Esophagus muscularis mucosa (tissue), 4 donors: ENCODE measurements at regions not wholly inside any gene's neighbourhood (a gene's known extent, or its start where the extent isn't known, plus 50 kb on each side); places are given as distances from the start of the nearest gene placed in this dataset.

Experiments used
- DNase-seq: peaks from one replicate; pipeline ENCODE4 v3.0.0-alpha.2; 2017; ENCODE audit errors: extremely low spot score
- H3K27ac ChIP-seq, 4 donors: fragments of 200-600 bp; sonication (generic); replicated peaks in 1 of 4; 1 replicate in 3 of 4; 2 replicates in 1 of 4; pipeline ENCODE4 v1.5.1; 2016 to 2019; ENCODE audit warnings: mild to moderate bottlenecking in 1 of 4
- H3K27me3 ChIP-seq, 4 donors: fragments of 200-600 bp; sonication (generic); one replicate each; pipeline versions ENCODE4 v1.5.1 to v1.6.0; 2016 to 2019
- H3K36me3 ChIP-seq, 4 donors: fragments of 200-600 bp; sonication (generic); one replicate each; pipeline ENCODE4 v1.5.1; 2016 to 2019
- H3K4me1 ChIP-seq, 4 donors: fragments of 200-600 bp; sonication (generic); one replicate each; pipeline ENCODE4 v1.5.1; 2016 to 2019
- H3K4me3 ChIP-seq, 4 donors: fragments of 200-600 bp; sonication (generic); 1 replicate in 2 of 4; 2 replicates in 2 of 4; pipeline ENCODE4 v1.5.1; 2016 to 2019; ENCODE audit warnings: mild to moderate bottlenecking in 4 of 4, moderate library complexity in 1 of 4
- H3K9me3 ChIP-seq, 4 donors: fragments of 200-600 bp; sonication (generic); 1 replicate in 3 of 4; 2 replicates in 1 of 4; pipeline ENCODE4 v1.5.1; 2016 to 2019
- CTCF ChIP-seq, 3 experiments: fragments of 200-600 bp in 2 of 3; fragments of 450-650 bp in 1 of 3; sonication (generic) in 2 of 3; IDR thresholded peaks; one replicate each; pipeline ENCODE4 v1.5.1; 2017 to 2019; ENCODE audit warnings: antibody characterized with exemption in 3 of 3, mild to moderate bottlenecking in 2 of 3, moderate library complexity in 1 of 3
- EP300 ChIP-seq: sonication (generic); formaldehyde crosslinking; IDR thresholded peaks from one replicate; pipeline ENCODE4 v1.6.1; 2017; ENCODE audit warnings: antibody characterized with exemption
- POLR2A ChIP-seq: fragments of 450-650 bp; IDR thresholded peaks from one replicate; pipeline ENCODE4 v1.6.1; 2017; ENCODE audit warnings: antibody characterized with exemption, moderate library complexity, mild to moderate bottlenecking, low read depth
- POLR2AphosphoS5 ChIP-seq, 2 donors: sonication (generic); formaldehyde crosslinking; IDR thresholded peaks; one replicate each; pipeline ENCODE4 v1.6.1; 2017; ENCODE audit warnings: antibody characterized with exemption in 2 of 2
- WGBS: methylation state at CpG from one replicate; pipeline ENCODE4 v1.1.5; 2018; 5-methylcytosine and 5-hydroxymethylcytosine counted together
- intact Hi-C: fragments of 100-400 bp; cut with DNase I; formaldehyde crosslinking; loops from one replicate; pipeline ENCODE4 v1.15.1; 2023

- TF ChIP-seq CTCF (IDR thresholded peaks at IDR 0.05) = no peak
- no peak for TF ChIP-seq POLR2AphosphoS5 (IDR thresholded peaks at IDR 0.05)
- no peak for TF ChIP-seq EP300
- TF ChIP-seq POLR2A = no peak
- Histone ChIP-seq H3K36me3 (no peaks in the 10 kb centered on the region), H3K27me3 (no peaks in the 10 kb centered on the region), H3K27ac (no peak overlapping the region), H3K4me3 (no peak overlapping the region), H3K9me3 (no peaks in the 10 kb centered on the region), H3K4me1 (peaks cover 0 to 4% (median 0%) of the 10 kb centered on the region in 4 donors)
- DNase-seq = no peak
- WGBS = 62% methylated on average over 2 of the region's 2 CpGs
- intact Hi-C loops = no loop called here
These were observed 51.5 kb upstream of the WDFY2 start for GRCh38 chr13:51532736-51533197.

GRCh38 chr13:51534041-51534817, 50.0 kb upstream of the WDFY2 start:
- intact Hi-C loops = no loop called here
- Histone ChIP-seq H3K9me3 (no peaks in the 10 kb centered on the region), H3K4me1 (peaks cover 0 to 4% (median 0%) of the 10 kb centered on the region in 4 donors), H3K27me3 (no peaks in the 10 kb centered on the region), H3K27ac (no peak overlapping the region), H3K36me3 (no peaks in the 10 kb centered on the region), H3K4me3 (no peak overlapping the region)
- TF ChIP-seq EP300 (no peak), POLR2AphosphoS5 (IDR thresholded peaks at IDR 0.05) (peak in 1 of 2 donors; percentile 7)
- no peak for DNase-seq
- 63% methylated on average over 6 of the region's 6 CpGs for WGBS
